Stomach (tissue), 4 donors: ENCODE measurements at regions not wholly inside any gene's neighbourhood (a gene's known extent, or its start where the extent isn't known, plus 50 kb on each side); places are given as distances from the start of the nearest gene placed in this dataset.

Source experiments
- CTCF ChIP-seq, 7 experiments: fragments of 450-650 bp in 4 of 7; fragments of 200-600 bp in 3 of 7; sonication (generic) in 3 of 7; IDR thresholded peaks; one replicate each; pipeline ENCODE4 v1.5.1; 2016 to 2019; ENCODE audit warnings: antibody characterized with exemption in 7 of 7, control low read depth in 2 of 7, mild to moderate bottlenecking in 1 of 7
- EP300 ChIP-seq: sonication (generic); formaldehyde crosslinking; IDR thresholded peaks from one replicate; pipeline ENCODE4 v1.6.1; 2017; ENCODE audit warnings: antibody characterized with exemption
- POLR2A ChIP-seq, 4 donors: fragments of 450-650 bp; IDR thresholded peaks; one replicate each; pipeline ENCODE4 v1.6.1; 2016; ENCODE audit warnings: antibody characterized with exemption in 4 of 4, control low read depth in 2 of 4, mild to moderate bottlenecking in 1 of 4, moderate library complexity in 1 of 4

GRCh38 chr13:44267203-44267602, 106.4 kb upstream of the SERP2 start:
- no peak for TF ChIP-seq CTCF (IDR thresholded peaks at IDR 0.05)
- no peak for TF ChIP-seq POLR2A (IDR thresholded peaks at IDR 0.05)
- TF ChIP-seq EP300: no peak
